Upper lobe of left lung (tissue), 6 donors: ENCODE measurements at regions not wholly inside any gene's neighbourhood (a gene's known extent, or its start where the extent isn't known, plus 50 kb on each side); places are given as distances from the start of the nearest gene placed in this dataset.

Experiments used
- ATAC-seq, 2 donors: fragments of 200-7000 bp; cut with Tn5 transposase; one replicate each; pipeline ENCODE4 v1.9.1; 2022; ENCODE audit warnings: mild to moderate bottlenecking in 2 of 2, moderate library complexity in 2 of 2; ENCODE audit not compliant: low FRiP score in 2 of 2
- DNase-seq, 2 donors: peaks; one replicate each; pipeline ENCODE4 v3.0.0-alpha.2; 2019 to 2020
- H3K27ac ChIP-seq, 4 donors: fragments of 200-600 bp; sonication (generic); one replicate each; pipeline ENCODE4 v1.5.1; 2016 to 2019
- H3K27me3 ChIP-seq, 4 donors: fragments of 200-600 bp; sonication (generic); one replicate each; pipeline ENCODE4 v1.5.1; 2017 to 2019
- H3K36me3 ChIP-seq, 4 donors: fragments of 200-600 bp; sonication (generic); one replicate each; pipeline ENCODE4 v1.5.1; 2016 to 2019
- H3K4me1 ChIP-seq, 4 donors: fragments of 200-600 bp; sonication (generic); one replicate each; pipeline ENCODE4 v1.5.1; 2018 to 2019
- H3K4me3 ChIP-seq, 4 donors: fragments of 200-600 bp; sonication (generic); one replicate each; pipeline ENCODE4 v1.5.1; 2017 to 2019; ENCODE audit warnings: mild to moderate bottlenecking in 2 of 4, moderate library complexity in 1 of 4
- H3K9me3 ChIP-seq, 4 donors: fragments of 200-600 bp; sonication (generic); one replicate each; pipeline ENCODE4 v1.5.1; 2018 to 2019
- CTCF ChIP-seq, 6 experiments: fragments of 450-650 bp in 4 of 6; fragments of 200-600 bp in 2 of 6; sonication (generic) in 2 of 6; IDR thresholded peaks; one replicate each; pipeline ENCODE4 v1.5.1; 2016 to 2019; ENCODE audit warnings: antibody characterized with exemption in 6 of 6
- EP300 ChIP-seq, 4 donors: sonication (generic); formaldehyde crosslinking; IDR thresholded peaks; one replicate each; pipeline ENCODE4 v1.5.1; 2017; ENCODE audit warnings: antibody characterized with exemption in 4 of 4, control low read depth in 2 of 4
- POLR2A ChIP-seq, 4 donors: fragments of 450-650 bp; IDR thresholded peaks; one replicate each; pipeline ENCODE4 v1.5.1; 2016 to 2017; ENCODE audit warnings: antibody characterized with exemption in 4 of 4, mild to moderate bottlenecking in 2 of 4
- POLR2AphosphoS5 ChIP-seq, 2 donors: sonication (generic); formaldehyde crosslinking; IDR thresholded peaks; one replicate each; pipeline ENCODE4 v1.5.1; 2017; ENCODE audit warnings: antibody characterized with exemption in 2 of 2
- WGBS, 2 donors: methylation state at CpG; one replicate each; pipeline ENCODE4 v1.1.5; 2017 to 2018; 5-methylcytosine and 5-hydroxymethylcytosine counted together
- donor health status: DM: no; HTN: no; CAD: no; lungs with moderate emphysema.
- donor health status: DM: no; HTN: yes; CAD: no; lungs with severe emphysema.

- TF ChIP-seq POLR2A (IDR thresholded peaks at IDR 0.05) (no peak), CTCF (IDR thresholded peaks at IDR 0.05) (no peak), POLR2AphosphoS5 (IDR thresholded peaks at IDR 0.05) (no peak), EP300 (IDR thresholded peaks at IDR 0.05) (no peak)
- Histone ChIP-seq H3K4me1 (no peaks in the 10 kb centered on the region), H3K27me3 (no peaks in the 10 kb centered on the region), H3K4me3 (no peak overlapping the region), H3K27ac (no peak overlapping the region), H3K36me3 (no peaks in the 10 kb centered on the region), H3K9me3 (no peaks in the 10 kb centered on the region)
- 69 to 79% methylated on average over 3 of the region's 3 CpGs for WGBS, 2 donors
- ATAC-seq (no peak), DNase-seq (no peak)
Measured at GRCh38 chr5:98482321-98483300, 290.9 kb upstream of the RGMB start.

- Histone ChIP-seq H3K9me3 (no peaks in the 10 kb centered on the region), H3K27me3 (no peaks in the 10 kb centered on the region), H3K4me1 (no peaks in the 10 kb centered on the region), H3K4me3 (no peak overlapping the region), H3K27ac (no peak overlapping the region), H3K36me3 (no peaks in the 10 kb centered on the region)
- 73 to 74% methylated on average over 1 of the region's 1 CpG for WGBS, 2 donors
- DNase-seq (no peak), ATAC-seq (peak in 1 of 2 donors; percentile 43)
- TF ChIP-seq EP300 (IDR thresholded peaks at IDR 0.05) (no peak), POLR2A (IDR thresholded peaks at IDR 0.05) (no peak), POLR2AphosphoS5 (IDR thresholded peaks at IDR 0.05) (no peak), CTCF (IDR thresholded peaks at IDR 0.05) (no peak)
Measured at GRCh38 chr5:98483301-98483685, 290.2 kb upstream of the RGMB start.

- no peak overlapping the region for H3K4me3 ChIP-seq
- H3K27me3 ChIP-seq, result no peaks in the 10 kb centered on the region
- no peaks in the 10 kb centered on the region for H3K36me3 ChIP-seq
- 90 to 94% methylated on average over 3 of the region's 3 CpGs for WGBS, 2 donors
- DNase-seq (no peak), ATAC-seq (no peak)
- peaks cover 0 to 2% (median 0%) of the 10 kb centered on the region in 4 donors for H3K9me3 ChIP-seq
- H3K4me1 ChIP-seq, result no peaks in the 10 kb centered on the region
- H3K27ac ChIP-seq, result no peak overlapping the region
- TF ChIP-seq EP300 (IDR thresholded peaks at IDR 0.05), result no peak
- no peak for TF ChIP-seq CTCF (IDR thresholded peaks at IDR 0.05)
- TF ChIP-seq POLR2AphosphoS5 (IDR thresholded peaks at IDR 0.05), result no peak
- TF ChIP-seq POLR2A (IDR thresholded peaks at IDR 0.05), result no peak
Measured at GRCh38 chr5:98489021-98489420, 284.4 kb upstream of the RGMB start.

- Histone ChIP-seq H3K4me3 (no peak overlapping the region), H3K27ac (no peak overlapping the region), H3K9me3 (peaks cover 0 to 3% (median 0%) of the 10 kb centered on the region in 4 donors), H3K4me1 (no peaks in the 10 kb centered on the region), H3K27me3 (no peaks in the 10 kb centered on the region), H3K36me3 (no peaks in the 10 kb centered on the region)
- DNase-seq (peak in 1 of 2 donors; percentile 31), ATAC-seq (no peak)
- no peak for TF ChIP-seq POLR2AphosphoS5 (IDR thresholded peaks at IDR 0.05)
- TF ChIP-seq CTCF (IDR thresholded peaks at IDR 0.05), result no peak
- no peak for TF ChIP-seq EP300 (IDR thresholded peaks at IDR 0.05)
- no peak for TF ChIP-seq POLR2A (IDR thresholded peaks at IDR 0.05)
- WGBS, 2 donors, result 85 to 96% methylated on average over 10 of the region's 10 CpGs
Measured at GRCh38 chr5:98490348-98490747, 283.1 kb upstream of the RGMB start.
